CD14-positive monocyte (primary cell): ENCODE measurements at regions not wholly inside any gene's neighbourhood (a gene's known extent, or its start where the extent isn't known, plus 50 kb on each side); places are given as distances from the start of the nearest gene placed in this dataset.

Experiments used
- DNase-seq, 3 donors: peaks; one replicate each; pipeline ENCODE4 v3.0.0-alpha.2; 2011 to 2022
- H2AFZ ChIP-seq: 2 replicates; pipeline ENCODE4 v1.6.0; 2012; ENCODE audit warnings: mild to moderate bottlenecking, low read depth, low read length, inconsistent platforms; ENCODE audit not compliant: insufficient read depth, poor library complexity, severe bottlenecking
- H3K27ac ChIP-seq, 2 donors: 1 replicate in 1 of 2; 2 replicates in 1 of 2; pipeline ENCODE4 v1.5.1; 2012 to 2013; ENCODE audit warnings: low read length in 2 of 2, control low read depth in 1 of 2, inconsistent platforms in 1 of 2, low read depth in 1 of 2, mild to moderate bottlenecking in 1 of 2
- H3K27me3 ChIP-seq, 2 donors: one replicate each; pipeline versions ENCODE4 v1.6.0 to v1.6.1; 2011 to 2013; ENCODE audit warnings: low read length in 2 of 2; ENCODE audit not compliant: control insufficient read depth in 2 of 2, insufficient read depth in 2 of 2
- H3K36me3 ChIP-seq, 2 donors: replicated peaks in 1 of 2; 1 replicate in 1 of 2; 2 replicates in 1 of 2; pipeline versions ENCODE4 v1.5.1 to v1.6.1; 2012 to 2013; ENCODE audit warnings: low read length in 2 of 2, control low read depth in 1 of 2, inconsistent platforms in 1 of 2, mild to moderate bottlenecking in 1 of 2; ENCODE audit not compliant: insufficient read depth in 2 of 2, control insufficient read depth in 1 of 2
- H3K4me1 ChIP-seq, 2 donors: 1 replicate in 1 of 2; 2 replicates in 1 of 2; pipeline versions ENCODE4 v1.5.1 to v1.6.1; 2012 to 2013; ENCODE audit warnings: low read length in 2 of 2, control low read depth in 1 of 2, inconsistent platforms in 1 of 2, mild to moderate bottlenecking in 1 of 2, moderate library complexity in 1 of 2; ENCODE audit not compliant: insufficient read depth in 2 of 2, control insufficient read depth in 1 of 2
- H3K4me2 ChIP-seq: replicated peaks from 2 replicates; pipeline ENCODE3; 2012; ENCODE audit warnings: low read length, moderate library complexity, mild to moderate bottlenecking; ENCODE audit not compliant: poor library complexity, severe bottlenecking; ENCODE audit errors: extremely low read depth
- H3K4me3 ChIP-seq, 3 experiments: fragments of 200-600 bp in 1 of 3; sonication (generic) in 1 of 3; replicated peaks in 1 of 3; 1 replicate in 2 of 3; 2 replicates in 1 of 3; pipeline ENCODE4 v1.5.1; 2011 to 2013; ENCODE audit warnings: low read length in 3 of 3, mild to moderate bottlenecking in 3 of 3, control low read depth in 2 of 3, low read depth in 2 of 3, inconsistent platforms in 1 of 3, moderate library complexity in 1 of 3
- H3K79me2 ChIP-seq: 2 replicates; pipeline ENCODE4 v1.6.0; 2012; ENCODE audit warnings: mild to moderate bottlenecking, control low read depth, inconsistent platforms, low read length, moderate library complexity; ENCODE audit not compliant: insufficient read depth
- H3K9ac ChIP-seq: 2 replicates; pipeline ENCODE4 v1.6.0; 2017; ENCODE audit warnings: low read length, mild to moderate bottlenecking; ENCODE audit not compliant: insufficient read depth, poor library complexity, severe bottlenecking
- H3K9me3 ChIP-seq, 2 donors: replicated peaks in 1 of 2; 1 replicate in 1 of 2; 2 replicates in 1 of 2; pipeline versions ENCODE4 v1.5.1 to v1.6.1; 2012 to 2013; ENCODE audit warnings: low read length in 2 of 2, control low read depth in 1 of 2; ENCODE audit not compliant: control insufficient read depth in 1 of 2, insufficient read depth in 1 of 2
- H4K20me1 ChIP-seq: 2 replicates; pipeline ENCODE4 v1.6.0; 2012; ENCODE audit warnings: mild to moderate bottlenecking, low read length, control low read depth, moderate library complexity; ENCODE audit not compliant: insufficient read depth
- H3K27ac Mint-ChIP-seq, 7 donors: one replicate each; pipeline ENCODE4 v1.8.0; 2020; ENCODE audit warnings: mild to moderate bottlenecking in 7 of 7, mixed read lengths in 7 of 7, moderate library complexity in 6 of 7, inconsistent platforms in 2 of 7
- H3K27me3 Mint-ChIP-seq, 3 donors: one replicate each; pipeline ENCODE4 v1.8.0; 2021 to 2022; ENCODE audit warnings: low read depth in 3 of 3, mild to moderate bottlenecking in 3 of 3, mixed read lengths in 3 of 3, moderate library complexity in 3 of 3, inconsistent platforms in 1 of 3
- H3K36me3 Mint-ChIP-seq, 2 donors: one replicate each; pipeline ENCODE4 v1.8.0; 2020; ENCODE audit warnings: mixed read lengths in 2 of 2, inconsistent platforms in 1 of 2, mild to moderate bottlenecking in 1 of 2
- H3K4me1 Mint-ChIP-seq: one replicate; pipeline ENCODE4 v1.8.0; 2020; ENCODE audit warnings: mild to moderate bottlenecking, mixed read lengths
- H3K4me3 Mint-ChIP-seq, 2 donors: one replicate each; pipeline ENCODE4 v1.8.0; 2020; ENCODE audit warnings: mild to moderate bottlenecking in 2 of 2, mixed read lengths in 2 of 2, moderate library complexity in 1 of 2
- H3K9me3 Mint-ChIP-seq, 7 donors: one replicate each; pipeline ENCODE4 v1.8.0; 2020 to 2022; ENCODE audit warnings: mixed read lengths in 7 of 7, mild to moderate bottlenecking in 6 of 7, moderate library complexity in 6 of 7, inconsistent platforms in 2 of 7
- WGBS: methylation state at CpG from one replicate; pipeline ENCODE4 v1.1.5; 2013; ENCODE audit warnings: missing lambda C conversion rate; ENCODE audit not compliant: insufficient coverage; 5-methylcytosine and 5-hydroxymethylcytosine counted together
- intact Hi-C, 2 donors: fragments of 100-400 bp; cut with micrococcal nuclease; formaldehyde crosslinking; loops; one replicate each; pipeline versions ENCODE4 v1.15.0 to v1.15.1; 2023
- TF ChIP-seq, protein P1 (sequence below): fragments of 200-600 bp; IDR thresholded peaks from one replicate; pipeline ENCODE4 v1.8.0; 2022; ENCODE audit warnings: antibody characterized with exemption, mild to moderate bottlenecking

DNA sequence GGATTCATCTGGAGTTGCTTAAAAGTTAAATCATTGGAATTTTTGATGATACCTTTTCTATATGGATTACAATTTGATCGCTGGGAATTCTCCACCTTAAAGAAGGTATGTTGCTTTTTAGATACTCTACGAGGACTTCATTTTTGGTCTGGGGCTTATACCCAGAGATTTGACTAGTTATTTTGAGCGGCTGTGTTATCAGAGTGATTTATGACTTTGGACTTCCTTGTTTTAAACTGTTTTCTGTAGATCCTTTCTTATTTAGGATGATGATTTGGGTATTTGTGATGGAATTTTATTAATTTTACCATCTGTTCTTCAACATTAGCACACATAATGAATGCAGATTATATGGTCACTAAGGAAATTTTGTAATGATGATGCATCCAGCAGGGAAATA, 75.2 kb downstream of the SOX4 start:
- peaks cover 0 to 22% (median 16%) of the 10 kb centered on the region in 7 donors for H3K9me3 Mint-ChIP-seq
- no peak for DNase-seq
- Histone ChIP-seq H4K20me1 (no peaks in the 10 kb centered on the region), H3K27ac (no peak overlapping the region), H2AFZ (no peak overlapping the region), H3K4me3 (no peak overlapping the region), H3K9ac (no peak overlapping the region), H3K4me2 (no peak overlapping the region), H3K4me1 (peaks cover 33 to 36% of the 10 kb centered on the region in 2 donors), H3K9me3 (peaks cover 0 to 13% of the 10 kb centered on the region in 2 donors), H3K36me3 (no peaks in the 10 kb centered on the region), H3K79me2 (no peaks in the 10 kb centered on the region), H3K27me3 (peaks cover 37 to 50% of the 10 kb centered on the region in 2 donors)
- intact Hi-C loops, result no loop called here
- TF ChIP-seq, protein P1, sequence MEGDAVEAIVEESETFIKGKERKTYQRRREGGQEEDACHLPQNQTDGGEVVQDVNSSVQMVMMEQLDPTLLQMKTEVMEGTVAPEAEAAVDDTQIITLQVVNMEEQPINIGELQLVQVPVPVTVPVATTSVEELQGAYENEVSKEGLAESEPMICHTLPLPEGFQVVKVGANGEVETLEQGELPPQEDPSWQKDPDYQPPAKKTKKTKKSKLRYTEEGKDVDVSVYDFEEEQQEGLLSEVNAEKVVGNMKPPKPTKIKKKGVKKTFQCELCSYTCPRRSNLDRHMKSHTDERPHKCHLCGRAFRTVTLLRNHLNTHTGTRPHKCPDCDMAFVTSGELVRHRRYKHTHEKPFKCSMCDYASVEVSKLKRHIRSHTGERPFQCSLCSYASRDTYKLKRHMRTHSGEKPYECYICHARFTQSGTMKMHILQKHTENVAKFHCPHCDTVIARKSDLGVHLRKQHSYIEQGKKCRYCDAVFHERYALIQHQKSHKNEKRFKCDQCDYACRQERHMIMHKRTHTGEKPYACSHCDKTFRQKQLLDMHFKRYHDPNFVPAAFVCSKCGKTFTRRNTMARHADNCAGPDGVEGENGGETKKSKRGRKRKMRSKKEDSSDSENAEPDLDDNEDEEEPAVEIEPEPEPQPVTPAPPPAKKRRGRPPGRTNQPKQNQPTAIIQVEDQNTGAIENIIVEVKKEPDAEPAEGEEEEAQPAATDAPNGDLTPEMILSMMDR, result no peak
- no peak overlapping the region for H3K27ac Mint-ChIP-seq
- peaks cover 9 to 10% of the 10 kb centered on the region in 2 donors for H3K36me3 Mint-ChIP-seq
- H3K4me3 Mint-ChIP-seq, result peak overlapping the region in 1 of 2 donors; percentile 55
- no CpG with 5 or more reads among the region's 3 CpGs for WGBS
- peaks cover 36% of the 10 kb centered on the region for H3K4me1 Mint-ChIP-seq
- peaks cover 51 to 55% (median 51%) of the 10 kb centered on the region in 3 donors for H3K27me3 Mint-ChIP-seq

DNA sequence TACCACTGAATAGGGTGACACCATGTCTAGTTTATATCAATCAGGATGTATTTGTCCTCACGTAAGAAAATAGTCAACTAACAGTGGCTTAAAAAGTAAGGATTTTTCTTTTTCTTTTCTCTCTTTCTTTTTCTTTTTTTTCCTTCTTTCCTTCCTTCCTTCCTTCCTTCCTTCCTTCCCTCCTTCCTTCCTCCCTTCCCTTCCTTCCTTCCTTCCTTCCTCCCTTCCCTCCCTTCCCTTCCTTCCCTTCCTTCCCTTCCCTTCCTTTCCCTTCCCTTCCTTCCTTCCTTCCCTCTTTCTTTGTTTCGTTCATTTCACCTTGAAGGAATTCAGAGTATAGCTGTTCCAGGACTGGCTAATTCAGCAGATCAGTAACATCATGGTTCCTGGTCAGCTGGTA, 83.2 kb downstream of the SOX4 start:
- Histone ChIP-seq H3K27me3 (no peaks in the 10 kb centered on the region), H4K20me1 (no peaks in the 10 kb centered on the region), H3K4me3 (no peak overlapping the region), H3K27ac (no peak overlapping the region), H3K9ac (no peak overlapping the region), H3K9me3 (no peaks in the 10 kb centered on the region), H3K4me1 (no peaks in the 10 kb centered on the region), H3K79me2 (no peaks in the 10 kb centered on the region), H2AFZ (no peak overlapping the region), H3K4me2 (no peak overlapping the region), H3K36me3 (no peaks in the 10 kb centered on the region)
- H3K27ac Mint-ChIP-seq, result no peak overlapping the region
- no peaks in the 10 kb centered on the region for H3K4me1 Mint-ChIP-seq
- no peak for DNase-seq
- peaks cover 0 to 4% (median 2%) of the 10 kb centered on the region in 3 donors for H3K27me3 Mint-ChIP-seq
- H3K36me3 Mint-ChIP-seq, result no peaks in the 10 kb centered on the region
- H3K9me3 Mint-ChIP-seq, result peaks cover 0 to 4% (median 2%) of the 10 kb centered on the region in 7 donors
- TF ChIP-seq, protein P1, result no peak
- no peak overlapping the region for H3K4me3 Mint-ChIP-seq
- WGBS, result no CpG with 5 or more reads among the region's 2 CpGs
- intact Hi-C loops, result no loop called here
